ENCODE measurements at regions not wholly inside any gene's neighbourhood (a gene's known extent, or its start where the extent isn't known, plus 50 kb on each side); places are given as distances from the start of the nearest gene placed in this dataset.

DNA sequence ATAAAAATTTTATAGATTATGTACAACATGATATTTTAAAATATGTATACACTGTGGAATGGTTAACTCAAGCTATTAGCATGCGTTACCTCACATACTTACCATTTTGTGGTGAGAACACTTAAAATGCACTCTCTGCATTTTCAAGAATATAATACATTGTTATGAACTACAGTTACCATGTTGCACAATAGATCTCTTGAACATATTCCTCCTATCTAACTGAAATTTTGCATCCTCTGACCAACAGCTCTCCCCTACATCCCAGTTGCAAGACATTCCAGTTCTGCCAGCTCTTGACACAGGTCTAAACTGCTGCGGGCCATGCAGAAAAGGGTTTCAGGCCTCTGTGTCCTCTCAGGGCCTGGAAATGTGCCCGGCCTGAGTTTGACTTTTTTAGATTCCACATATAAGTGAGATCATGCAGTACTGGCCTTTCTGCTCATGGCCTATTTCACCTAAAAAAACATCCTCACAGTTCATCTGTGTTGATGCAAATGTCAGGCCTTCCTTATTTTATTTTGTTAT is 113.7 kb downstream of the CDCA7 start:
- DNase-seq = no peak

DNA sequence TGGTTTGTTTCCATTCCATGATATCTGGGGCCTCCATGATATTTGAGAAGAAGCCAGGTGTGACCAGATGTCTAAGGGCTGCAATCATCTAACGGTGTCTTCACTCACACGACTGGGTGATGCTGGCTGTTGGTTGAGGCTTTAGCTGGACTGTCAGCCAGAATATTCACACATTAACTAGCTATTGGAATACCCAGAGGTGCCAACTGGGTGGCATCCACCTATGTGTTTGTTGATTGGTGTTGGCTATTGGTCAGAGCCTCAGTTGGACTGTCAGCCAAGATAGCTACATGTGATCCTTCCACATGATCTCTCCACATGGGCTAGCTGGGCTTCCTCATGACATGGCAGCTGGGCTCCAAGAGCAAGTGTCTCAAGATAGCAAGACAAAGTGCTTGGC is 117.4 kb downstream of the CDCA7 start:
- DNase-seq = peak; percentile 45

DNA sequence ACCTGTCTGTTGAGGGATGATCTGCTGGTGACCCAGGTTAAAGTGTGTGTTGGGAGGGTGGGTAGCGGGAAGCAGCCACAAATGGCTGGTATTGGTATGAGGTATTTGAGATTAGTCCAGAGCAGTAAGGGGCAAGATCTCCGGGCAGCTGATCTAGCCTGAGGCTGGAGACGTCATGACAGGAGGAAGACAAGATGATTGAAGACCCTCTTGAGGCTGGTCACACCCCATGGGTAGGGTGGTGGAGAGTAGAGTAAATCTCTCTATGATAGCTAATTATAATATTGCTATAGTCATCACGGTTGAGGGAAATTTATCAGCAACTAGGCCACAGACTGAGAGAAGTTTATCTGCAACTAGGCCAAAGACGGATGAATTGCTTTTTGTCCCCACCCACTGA is 128.5 kb downstream of the CDCA7 start:
- no peak for DNase-seq

DNA sequence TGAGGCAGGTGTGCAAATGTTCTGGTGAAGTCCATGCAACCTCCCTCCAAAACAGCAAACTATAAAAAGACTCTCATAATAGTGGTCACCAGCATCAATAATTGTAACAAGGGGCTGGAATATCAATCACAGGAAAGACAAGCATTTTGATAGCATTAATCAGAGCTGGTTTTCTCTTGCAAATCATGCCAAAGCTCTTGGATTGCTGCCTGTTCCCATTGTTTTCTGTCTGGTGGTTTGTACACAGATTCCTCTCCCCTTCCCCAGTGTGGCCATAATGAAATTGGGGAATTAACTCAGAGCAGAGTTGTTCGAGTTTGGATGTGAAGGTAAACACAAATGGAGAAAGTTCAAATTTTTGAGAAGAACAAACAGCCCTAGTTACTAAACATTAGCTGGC is 134.2 kb downstream of the CDCA7 start:
- no peak for DNase-seq

DNA sequence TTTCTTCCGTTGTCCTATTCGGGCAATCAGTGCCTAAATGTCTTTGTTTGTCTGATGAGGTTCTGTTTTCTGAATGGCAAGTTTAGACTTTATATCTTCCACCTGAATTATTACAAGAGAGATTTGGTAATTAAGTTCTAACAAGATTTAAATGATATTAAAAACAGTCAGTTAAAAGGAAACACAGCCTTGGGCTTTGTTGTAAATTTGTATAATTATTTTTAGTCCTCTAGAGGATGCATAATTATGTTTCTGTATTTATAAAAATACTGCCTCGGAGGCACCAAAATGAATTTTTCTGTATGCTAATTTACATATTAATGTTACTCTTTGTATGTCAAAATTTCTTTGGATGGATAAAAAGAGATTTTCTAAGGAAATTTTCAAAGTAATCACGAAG is 136.7 kb downstream of the CDCA7 start:
- no peak for DNase-seq

DNA sequence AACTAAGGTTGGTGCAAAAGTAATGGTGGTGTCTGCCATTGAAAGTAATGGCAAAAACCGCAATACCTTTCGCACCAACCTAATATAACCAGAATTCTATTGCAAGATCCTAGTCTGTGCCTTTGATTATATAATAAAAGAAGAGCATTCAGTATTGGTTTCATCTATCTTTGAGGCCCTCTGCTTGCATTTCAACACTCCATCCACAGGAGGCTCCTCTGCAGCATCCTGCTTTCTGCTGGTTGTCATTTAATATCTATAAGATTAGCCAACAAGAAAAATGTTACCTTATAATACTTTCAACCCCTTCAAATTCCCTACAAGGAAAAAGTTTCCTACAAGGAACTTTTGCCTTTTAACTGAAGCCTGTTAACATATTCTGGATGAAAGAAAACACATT is 139.2 kb downstream of the CDCA7 start:
- DNase-seq = no peak

DNA sequence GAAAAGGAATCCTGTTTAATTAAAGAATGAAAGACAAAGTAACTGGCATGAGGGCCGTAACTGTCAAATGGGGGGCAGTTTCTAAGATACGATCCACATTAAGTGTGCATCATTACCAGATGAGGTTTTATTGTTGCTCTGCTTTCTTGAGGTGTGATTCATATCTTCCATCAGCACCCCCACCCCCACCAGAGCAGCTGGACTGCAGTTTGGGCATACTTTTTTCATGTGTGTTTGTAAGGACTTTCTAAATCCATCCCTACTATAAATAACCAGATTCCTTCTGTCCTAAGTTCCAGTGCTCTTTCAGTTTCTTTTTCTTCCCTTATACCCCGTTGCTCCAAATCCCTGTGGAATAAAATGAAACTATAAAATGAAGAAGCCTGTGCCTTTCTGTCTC is 142.1 kb downstream of the CDCA7 start:
- DNase-seq = no peak

DNA sequence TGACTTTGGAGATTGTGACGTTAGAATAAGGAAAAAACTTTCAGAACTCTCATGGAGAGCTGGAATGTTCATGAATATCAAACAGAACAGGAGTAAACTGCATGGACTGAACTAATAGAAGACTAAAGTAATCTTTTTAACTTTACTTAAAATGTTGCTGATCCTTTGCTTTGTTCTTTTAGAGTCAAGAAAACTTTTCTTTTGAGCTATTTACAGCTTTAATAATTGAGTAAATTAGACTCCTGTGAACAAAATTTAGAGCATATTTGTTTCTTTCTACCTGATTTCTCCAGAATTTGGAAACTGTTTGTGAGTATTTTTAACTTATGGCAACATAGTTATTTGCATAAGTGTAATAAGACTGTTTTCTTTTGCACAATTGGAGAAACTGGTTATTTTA is 146.3 kb downstream of the CDCA7 start:
- no peak for DNase-seq

DNA sequence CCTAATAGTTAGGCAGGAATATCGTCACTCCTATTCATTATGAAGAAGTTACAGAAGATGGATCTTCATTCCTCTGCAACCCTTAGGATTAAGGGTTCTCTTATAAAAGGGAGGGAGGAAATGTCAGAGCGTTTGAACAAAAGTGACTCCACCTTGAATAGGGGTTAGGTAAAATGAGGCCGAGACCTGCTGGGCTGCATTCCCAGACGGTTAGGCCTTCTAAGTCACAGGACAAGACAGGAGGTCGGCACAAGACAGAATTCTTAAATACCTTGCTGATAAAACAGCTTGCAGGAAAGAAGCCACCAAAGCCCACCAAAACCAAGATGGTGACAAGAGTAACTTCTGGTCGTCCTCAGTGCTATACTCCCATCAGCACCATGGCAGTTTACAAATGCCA is 147.6 kb downstream of the CDCA7 start:
- DNase-seq = no peak

DNA sequence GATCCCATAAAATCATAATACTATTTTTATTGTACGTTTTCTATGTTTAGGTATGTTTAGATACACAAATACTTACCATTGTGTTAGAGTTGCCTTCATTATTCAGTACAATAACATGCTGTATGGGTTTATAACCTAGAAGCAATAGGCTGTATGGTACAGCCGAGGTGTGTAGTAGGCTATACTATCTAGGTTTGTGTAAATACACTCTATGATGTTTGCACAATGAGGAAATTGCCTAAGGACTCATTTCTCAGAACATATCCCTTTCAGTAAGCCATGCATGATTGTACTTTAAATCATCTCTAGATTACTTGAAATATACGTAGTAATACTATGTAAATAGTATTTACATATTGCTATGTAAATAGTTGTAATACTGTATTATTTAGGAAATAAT is 156.7 kb downstream of the CDCA7 start:
- DNase-seq = peak; percentile 85

DNA sequence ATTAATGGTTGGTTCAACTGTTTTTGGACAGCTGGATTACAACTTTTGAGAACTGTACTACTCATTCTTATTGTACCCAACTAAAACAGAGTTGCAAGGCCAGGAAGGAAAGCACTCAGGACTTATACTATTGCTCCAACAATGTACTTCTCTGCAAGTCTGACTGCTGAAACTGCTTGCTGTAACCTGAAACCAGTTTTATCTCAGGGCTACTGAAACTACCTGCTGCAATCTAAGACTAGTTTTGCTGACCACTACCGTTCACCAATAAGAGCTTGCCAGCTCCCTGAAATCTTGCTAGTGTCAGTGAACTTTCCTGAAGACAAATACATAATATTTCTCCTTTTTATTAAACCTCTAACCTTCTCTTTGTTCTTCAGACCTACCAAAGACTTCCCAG is 157.3 kb downstream of the CDCA7 start:
- peak; percentile 54 for DNase-seq

DNA sequence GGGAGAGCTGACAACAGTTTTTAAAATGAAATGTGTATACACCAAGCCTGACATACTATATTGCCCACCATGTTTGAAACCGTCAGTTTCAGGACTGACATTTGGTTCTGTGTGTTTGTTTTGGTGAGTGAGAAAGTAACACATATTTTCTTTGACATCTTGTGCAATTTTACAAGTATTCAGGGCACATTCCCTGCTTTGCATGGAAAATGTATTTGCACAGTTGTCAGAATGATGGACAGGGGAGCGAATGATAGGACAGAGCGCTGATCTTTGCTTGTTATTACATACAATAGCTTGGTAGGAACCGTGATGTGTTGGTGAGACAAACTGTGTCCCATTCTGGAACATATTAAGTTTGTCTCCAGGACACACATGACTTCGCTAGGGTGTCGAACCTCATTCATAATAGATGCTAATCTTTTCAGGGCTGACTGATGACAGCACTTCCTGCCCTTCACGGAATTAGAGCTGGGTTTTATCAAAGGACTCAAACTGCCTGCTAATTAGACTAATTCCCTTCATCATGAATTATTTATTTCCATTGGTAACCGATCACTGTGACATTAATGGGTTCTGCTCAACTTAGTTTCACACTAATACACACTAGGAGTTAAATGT is 158.5 kb downstream of the CDCA7 start:
- DNase-seq = no peak

DNA sequence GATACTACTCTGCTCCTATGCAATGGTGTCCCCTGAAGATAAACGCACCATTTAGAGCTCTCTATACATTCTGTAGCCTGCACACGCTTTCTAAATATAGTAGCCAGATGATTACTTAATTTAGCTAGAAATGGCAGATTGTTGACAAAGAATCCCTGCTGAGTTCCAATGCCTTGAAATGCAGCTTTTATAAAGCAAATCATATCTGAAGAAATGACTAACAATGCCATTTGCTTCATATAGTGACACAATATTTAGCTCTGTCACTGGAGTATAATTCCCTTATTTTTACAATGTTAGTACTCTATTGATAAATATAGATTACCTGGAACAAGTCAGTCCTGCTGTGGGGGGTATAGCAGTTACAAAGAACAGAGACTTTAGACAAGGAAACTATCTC is 166.2 kb downstream of the CDCA7 start:
- no peak for DNase-seq

DNA sequence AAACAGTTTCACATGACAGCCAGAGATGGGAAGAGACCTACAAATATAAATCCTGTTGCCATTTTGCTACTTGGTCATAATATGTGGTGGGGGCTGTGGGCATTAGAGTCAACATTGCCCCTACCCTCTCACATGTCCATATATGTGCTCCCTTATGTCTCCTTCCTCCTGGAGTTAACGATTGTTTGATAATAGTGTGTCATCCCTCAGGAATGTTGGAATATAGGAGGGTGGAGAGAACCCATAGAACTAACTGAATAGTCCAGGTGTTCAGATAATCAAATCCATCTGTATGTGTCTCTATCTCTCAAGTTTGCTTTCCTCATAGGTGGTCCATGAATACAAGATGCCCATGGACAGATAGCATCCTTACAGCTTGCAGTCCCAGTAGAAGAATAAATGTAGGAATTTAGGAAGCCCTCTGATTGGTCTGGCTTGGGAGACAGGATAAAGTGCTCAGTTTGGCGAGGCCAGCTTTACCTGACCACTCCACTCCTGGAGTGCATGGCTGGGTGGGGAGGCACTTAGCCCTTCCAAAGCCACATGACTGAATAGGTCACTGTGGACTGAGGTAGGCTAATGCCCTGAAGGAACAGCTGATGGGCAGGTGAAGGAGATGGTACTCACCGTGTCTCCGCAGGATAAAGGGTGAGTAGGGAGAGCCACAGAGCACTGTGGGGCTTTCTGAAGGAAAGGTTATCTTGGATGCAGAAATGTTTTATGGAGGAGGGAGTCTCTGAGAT is 166.9 kb downstream of the CDCA7 start:
- peak; percentile 49 for DNase-seq

DNA sequence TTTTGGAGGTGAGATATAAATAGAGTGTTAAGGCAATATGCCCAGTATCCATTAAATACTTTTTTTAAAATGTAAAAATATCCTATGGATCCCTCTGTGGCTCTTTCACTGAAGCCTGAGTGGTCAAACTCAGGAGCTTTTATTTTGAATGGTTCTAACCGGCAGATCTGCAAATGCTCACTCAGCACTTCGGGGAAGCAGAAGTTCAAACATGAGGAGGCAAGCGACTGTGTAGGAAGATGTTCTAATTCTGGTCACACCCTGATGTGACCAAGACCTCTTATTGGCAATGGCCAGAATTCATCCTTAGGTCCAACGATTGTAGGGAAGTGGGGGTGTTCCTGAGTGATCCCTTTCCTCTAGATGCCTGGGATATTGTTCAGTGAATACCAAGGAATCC is 168.8 kb downstream of the CDCA7 start:
- no peak for DNase-seq

DNA sequence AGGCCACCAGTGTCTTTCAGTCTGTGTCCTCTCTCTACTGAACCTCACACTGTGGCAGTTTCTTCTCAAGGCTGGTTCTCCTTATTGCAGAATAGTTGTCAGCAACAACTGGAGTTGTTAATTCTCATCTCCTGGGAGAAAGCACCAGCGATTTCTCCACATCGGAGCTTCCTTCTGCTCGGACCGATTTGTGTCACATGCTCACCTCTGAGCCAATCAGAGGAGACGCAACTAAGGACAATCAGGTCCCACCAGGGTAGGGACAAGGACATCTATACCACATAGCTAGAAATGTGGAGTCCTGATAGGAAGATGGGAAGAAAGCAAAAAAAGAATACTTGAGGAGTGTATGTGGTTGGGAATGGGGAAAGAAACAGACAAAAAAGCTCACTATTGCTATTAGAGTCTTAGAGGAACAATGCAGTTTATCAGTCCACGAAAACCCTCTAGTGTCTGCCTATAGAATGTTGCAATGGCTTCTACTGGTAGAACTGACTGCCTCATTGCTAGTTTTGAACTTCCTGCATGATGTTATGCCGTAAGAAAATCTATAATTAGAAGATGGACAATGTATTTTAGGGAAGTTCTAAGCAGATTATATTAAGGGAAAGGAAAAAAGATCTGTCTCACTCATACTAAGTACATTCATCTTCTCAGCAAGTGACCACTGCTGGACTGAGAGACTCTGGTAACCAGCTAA is 169.7 kb downstream of the CDCA7 start:
- DNase-seq = no peak

DNA sequence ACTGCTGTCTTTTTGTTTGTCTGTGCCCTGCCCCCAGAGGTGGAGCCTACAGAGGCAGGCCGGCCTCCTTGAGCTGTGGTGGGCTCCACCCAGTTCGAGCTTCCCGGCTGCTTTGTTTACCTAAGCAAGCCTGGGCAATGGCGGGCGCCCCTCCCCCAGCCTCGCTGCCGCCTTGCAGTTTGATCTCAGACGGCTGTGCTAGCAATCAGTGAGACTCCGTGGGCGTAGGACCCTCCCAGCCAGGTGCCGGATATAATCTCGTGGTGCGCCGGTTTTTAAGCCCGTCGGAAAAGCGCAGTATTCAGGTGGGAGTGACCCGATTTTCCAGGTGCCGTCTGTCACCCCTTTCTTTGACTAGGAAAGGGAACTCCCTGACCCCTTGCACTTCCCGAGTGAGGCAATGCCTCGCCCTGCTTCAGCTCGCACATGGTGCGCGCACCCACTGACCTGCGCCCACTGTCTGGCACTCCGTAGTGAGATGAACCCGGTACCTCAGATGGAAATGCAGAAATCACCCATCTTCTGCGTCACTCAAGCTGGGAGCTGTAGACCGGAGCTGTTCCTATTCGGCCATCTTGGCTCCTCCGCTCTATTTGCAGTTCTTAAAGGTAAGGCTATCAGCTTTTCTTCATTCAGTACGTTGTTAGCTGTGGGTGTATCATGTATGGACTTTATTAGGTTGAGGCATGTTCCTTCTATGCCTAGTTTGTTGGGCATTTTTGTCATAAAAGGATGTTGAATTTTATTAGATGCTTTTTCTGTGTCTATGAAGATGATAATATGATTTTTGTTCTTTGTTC is 178.3 kb downstream of the CDCA7 start:
- DNase-seq = peak; percentile 84

DNA sequence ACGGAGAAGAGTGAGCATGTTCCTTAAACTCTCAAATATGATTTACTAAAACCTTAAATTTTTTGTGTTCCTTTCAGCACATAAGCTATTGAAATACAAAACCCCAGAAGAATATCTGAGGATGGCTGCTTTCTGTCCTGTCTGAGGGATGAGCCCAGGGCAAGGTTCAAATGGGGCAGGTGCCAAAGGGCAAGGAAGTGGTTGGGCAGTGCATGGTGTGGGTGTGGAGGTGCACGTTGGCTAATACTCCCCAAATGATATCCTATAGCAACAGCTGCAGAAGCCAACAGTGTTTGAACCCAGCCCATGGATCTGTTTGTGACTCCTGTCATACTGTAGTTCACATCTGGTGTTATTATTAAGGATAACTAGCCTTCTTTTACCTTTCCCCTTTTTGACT is 183.0 kb downstream of the CDCA7 start:
- DNase-seq = no peak

DNA sequence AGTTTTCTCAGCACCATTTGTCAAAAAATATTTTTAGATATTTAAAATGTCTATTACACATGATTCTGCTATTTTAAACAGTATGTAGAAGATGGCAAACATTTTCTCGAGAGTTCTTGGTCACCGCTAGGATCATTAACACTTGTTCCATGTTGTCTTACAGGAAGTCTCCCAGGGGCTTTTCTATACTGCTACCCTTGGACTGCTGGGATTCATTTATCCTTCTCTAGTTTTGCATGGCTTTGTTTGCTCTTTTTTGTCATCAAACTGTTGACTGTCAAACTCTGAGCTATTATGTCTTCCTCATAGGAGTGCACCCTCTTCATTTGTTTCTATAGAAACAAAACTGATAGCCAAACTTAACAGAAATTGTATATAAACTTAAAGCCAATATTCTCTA is 184.9 kb downstream of the CDCA7 start:
- DNase-seq = no peak

DNA sequence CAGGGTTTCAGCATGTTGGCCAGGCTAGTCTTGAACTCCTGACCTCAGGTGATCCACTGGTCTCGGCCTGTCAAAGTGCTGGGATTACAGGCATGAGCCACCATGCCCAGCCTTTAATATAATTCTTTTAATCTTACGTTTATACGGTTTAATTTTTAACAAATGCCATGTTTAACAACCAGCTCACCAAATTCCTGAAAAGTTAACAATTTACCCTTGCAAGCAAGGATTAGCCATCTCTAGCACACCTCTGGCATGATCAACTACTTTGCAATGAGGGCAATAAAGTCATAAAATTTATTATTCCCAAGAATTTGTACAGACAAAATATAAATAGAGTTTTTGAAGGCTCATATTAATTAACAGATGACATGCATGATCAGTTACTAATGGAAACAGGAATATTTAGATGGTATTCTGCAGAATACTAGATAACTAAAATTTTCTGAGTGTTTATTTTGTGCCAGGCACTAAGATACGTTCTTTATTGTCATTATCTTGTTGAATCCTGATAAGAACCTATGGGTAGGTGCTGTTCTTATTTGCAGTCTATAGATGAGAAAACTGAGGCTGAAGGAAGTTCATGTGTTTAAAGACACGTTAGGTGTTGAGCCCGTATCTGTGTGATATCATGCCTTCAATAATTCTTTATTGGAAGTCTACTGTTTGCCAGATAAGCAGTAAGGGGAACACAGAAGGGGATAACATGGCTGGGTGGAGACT is 190.1 kb downstream of the CDCA7 start:
- DNase-seq = no peak

DNA sequence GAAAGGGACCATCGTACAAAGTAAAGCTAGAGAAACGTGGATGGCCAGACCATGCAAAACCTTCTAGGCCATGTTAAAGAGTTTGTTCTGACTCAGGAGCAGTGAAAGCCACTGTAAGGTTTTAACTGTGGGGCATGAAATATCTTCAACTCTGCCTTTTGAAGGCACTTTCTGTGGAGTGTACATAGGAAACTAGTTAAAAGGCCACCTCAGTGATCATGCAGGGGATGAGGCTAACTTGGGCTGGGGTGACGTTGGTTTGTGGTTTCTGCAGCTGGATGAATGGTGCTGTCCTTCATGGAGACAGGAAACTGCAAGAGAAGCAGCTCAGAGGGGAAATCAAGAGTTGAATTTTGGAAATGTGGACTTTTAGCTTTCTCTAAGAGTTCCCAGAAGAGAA is 190.7 kb downstream of the CDCA7 start:
- no peak for DNase-seq

DNA sequence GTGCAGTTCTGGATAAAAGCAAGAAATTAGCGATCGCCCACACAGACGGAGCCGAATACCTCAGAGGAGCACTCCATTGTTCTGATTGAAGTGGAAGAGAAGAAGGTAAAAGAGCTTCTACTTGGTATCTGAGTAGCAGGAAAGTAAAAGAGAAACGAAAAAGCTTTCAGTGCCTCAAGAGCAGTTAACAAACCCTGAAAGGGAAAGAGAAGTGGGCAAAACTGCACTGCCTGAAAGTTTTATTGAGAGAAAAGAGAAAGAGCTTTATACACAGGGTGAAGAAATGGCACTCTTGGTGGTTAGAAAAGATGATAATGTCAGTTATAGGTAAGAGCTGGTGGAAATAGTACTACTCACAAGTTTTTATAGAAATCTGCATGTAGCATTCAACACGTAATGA is 192.8 kb downstream of the CDCA7 start:
- no peak for DNase-seq

DNA sequence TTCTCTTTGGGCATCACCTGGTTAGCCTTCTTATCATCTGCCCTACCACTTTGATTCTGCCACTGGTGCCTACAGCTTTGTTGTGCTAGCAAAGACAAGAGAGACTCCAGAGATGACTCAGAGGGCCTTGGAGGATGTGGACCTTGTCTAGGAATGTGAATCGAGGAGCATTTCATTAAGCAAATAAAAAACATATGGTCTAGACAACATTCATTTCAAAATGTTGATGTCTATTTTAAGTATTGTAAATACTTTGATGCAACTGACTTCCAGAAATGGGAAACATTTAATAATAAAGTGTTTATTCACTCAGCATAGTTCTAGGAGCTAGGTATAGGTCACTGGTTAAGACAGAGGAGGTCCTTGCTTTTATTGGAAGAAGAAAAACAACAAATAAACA is 195.5 kb downstream of the CDCA7 start:
- DNase-seq = peak; percentile 40
